ENCODE measurements at regions not wholly inside any gene's neighbourhood (a gene's known extent, or its start where the extent isn't known, plus 50 kb on each side); places are given as distances from the start of the nearest gene placed in this dataset.

DNA sequence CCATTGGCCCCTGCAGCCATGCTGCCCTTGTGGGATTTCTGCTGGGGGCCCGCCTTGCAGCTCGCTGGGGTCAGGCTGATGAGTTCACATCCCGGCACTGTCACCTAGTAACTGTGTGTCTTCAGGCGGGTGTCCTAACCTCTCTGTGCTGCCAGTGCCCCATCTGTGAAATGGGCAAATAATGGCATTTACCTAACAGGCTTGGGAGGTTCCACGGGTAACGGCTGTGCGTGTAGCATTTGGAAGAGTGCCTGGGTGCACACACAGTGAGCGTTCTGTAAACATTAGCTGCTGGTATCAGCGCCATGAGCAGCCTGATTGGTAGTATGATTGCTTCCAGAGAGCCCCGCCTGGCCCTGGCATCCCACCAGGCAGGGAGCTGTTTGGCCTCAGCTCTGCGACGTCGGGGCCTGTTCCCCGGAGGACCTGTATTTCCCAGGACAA lies 167.3 kb upstream of the GSE1 start:
- Histone ChIP-seq H3K27me3 (ENCODE audit: insufficient read depth, low read depth, low read length) (no peaks in the 10 kb centered on the region), H3K4me3 (ENCODE audit: low read length) (no peak overlapping the region), H3K9ac (ENCODE audit: low read length) (peak overlapping the region; percentile 52), H3K4me2 (ENCODE audit: low read length) (no peak overlapping the region), H3K9me2 (ENCODE audit: insufficient read depth, low read length) (no peaks in the 10 kb centered on the region), H3F3A (ENCODE audit: insufficient read depth, low read length, poor library complexity, severe bottlenecking) (no peaks in the 10 kb centered on the region), H4K20me1 (ENCODE audit: insufficient read depth) (no peaks in the 10 kb centered on the region), H3K27ac (ENCODE audit: low read length) (peak overlapping the region; percentile 65), H3K79me2 (replicated peaks; ENCODE audit: insufficient read depth, low read length) (no peaks in the 10 kb centered on the region), H3K9me3 (ENCODE audit: low read length) (no peaks in the 10 kb centered on the region), H2AFZ (ENCODE audit: low read depth, low read length) (no peak overlapping the region), H3K36me3 (ENCODE audit: insufficient read depth, low read length) (no peaks in the 10 kb centered on the region)
- TF ChIP-seq, protein P1, sequence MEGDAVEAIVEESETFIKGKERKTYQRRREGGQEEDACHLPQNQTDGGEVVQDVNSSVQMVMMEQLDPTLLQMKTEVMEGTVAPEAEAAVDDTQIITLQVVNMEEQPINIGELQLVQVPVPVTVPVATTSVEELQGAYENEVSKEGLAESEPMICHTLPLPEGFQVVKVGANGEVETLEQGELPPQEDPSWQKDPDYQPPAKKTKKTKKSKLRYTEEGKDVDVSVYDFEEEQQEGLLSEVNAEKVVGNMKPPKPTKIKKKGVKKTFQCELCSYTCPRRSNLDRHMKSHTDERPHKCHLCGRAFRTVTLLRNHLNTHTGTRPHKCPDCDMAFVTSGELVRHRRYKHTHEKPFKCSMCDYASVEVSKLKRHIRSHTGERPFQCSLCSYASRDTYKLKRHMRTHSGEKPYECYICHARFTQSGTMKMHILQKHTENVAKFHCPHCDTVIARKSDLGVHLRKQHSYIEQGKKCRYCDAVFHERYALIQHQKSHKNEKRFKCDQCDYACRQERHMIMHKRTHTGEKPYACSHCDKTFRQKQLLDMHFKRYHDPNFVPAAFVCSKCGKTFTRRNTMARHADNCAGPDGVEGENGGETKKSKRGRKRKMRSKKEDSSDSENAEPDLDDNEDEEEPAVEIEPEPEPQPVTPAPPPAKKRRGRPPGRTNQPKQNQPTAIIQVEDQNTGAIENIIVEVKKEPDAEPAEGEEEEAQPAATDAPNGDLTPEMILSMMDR (IDR thresholded peaks at IDR 0.05; ENCODE audit: poor library complexity, severe bottlenecking), result no peak
- TF ChIP-seq SMC3 (conservative IDR thresholded peaks at IDR 0.05; ENCODE audit: poor library complexity), result no peak
- no peak for TF ChIP-seq RAD21 (conservative IDR thresholded peaks at IDR 0.05)
- no peak for TF ChIP-seq EP300 (conservative IDR thresholded peaks at IDR 0.05; ENCODE audit: poor library complexity, severe bottlenecking)
- no peak for TF ChIP-seq MXI1 (conservative IDR thresholded peaks at IDR 0.05; ENCODE audit: poor library complexity, severe bottlenecking)
- TF ChIP-seq POLR2AphosphoS5 (IDR thresholded peaks at IDR 0.05), result no peak
- TF ChIP-seq TAF1 (IDR thresholded peaks at IDR 0.05; ENCODE audit: low read depth), result no peak
- TF ChIP-seq, protein P2, sequence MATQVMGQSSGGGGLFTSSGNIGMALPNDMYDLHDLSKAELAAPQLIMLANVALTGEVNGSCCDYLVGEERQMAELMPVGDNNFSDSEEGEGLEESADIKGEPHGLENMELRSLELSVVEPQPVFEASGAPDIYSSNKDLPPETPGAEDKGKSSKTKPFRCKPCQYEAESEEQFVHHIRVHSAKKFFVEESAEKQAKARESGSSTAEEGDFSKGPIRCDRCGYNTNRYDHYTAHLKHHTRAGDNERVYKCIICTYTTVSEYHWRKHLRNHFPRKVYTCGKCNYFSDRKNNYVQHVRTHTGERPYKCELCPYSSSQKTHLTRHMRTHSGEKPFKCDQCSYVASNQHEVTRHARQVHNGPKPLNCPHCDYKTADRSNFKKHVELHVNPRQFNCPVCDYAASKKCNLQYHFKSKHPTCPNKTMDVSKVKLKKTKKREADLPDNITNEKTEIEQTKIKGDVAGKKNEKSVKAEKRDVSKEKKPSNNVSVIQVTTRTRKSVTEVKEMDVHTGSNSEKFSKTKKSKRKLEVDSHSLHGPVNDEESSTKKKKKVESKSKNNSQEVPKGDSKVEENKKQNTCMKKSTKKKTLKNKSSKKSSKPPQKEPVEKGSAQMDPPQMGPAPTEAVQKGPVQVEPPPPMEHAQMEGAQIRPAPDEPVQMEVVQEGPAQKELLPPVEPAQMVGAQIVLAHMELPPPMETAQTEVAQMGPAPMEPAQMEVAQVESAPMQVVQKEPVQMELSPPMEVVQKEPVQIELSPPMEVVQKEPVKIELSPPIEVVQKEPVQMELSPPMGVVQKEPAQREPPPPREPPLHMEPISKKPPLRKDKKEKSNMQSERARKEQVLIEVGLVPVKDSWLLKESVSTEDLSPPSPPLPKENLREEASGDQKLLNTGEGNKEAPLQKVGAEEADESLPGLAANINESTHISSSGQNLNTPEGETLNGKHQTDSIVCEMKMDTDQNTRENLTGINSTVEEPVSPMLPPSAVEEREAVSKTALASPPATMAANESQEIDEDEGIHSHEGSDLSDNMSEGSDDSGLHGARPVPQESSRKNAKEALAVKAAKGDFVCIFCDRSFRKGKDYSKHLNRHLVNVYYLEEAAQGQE (IDR thresholded peaks at IDR 0.05; ENCODE audit: borderline replicate concordance), result no peak
- no peak for TF ChIP-seq EZH2 (IDR thresholded peaks at IDR 0.05; ENCODE audit: borderline replicate concordance, insufficient read depth, low read length, poor library complexity, severe bottlenecking)

DNA sequence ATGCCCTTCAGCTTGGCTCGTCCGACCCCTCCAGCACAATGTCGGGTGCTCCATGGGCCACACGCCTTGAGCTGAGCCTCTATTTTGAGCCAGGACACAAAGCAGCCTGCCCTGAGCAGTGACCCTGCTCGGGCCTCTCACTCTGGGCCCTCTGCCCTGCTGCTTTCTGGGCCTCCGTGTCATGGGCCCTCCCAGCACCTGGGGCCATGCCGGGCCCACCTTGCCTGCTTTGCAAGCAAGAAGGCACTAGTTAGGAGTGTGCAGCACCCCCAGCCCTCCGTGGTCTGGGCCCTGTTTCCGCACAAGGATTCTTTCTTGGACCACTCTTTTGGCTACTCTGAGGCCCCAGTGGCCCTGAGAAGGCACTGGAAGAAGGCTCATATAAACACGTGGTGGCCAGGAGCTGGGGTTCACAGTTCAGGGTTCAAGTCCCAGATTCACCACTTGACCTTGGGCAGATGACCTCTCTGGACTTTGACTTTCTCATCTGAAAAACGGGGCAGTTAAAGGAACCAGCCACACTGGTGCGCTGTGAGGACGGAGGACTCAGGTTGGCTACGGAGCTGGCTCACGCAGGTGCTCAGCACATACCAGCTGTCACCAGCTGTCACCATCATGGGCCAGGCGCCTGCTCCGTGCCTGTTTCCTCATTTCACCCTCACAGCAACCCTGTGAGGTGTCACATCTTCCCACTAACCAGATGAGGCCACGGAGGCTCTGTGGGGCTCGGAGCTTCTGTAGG lies 166.0 kb upstream of the GSE1 start:
- no peak overlapping the region for H3K27ac ChIP-seq (ENCODE audit: low read length)
- no peak overlapping the region for H3K4me2 ChIP-seq (ENCODE audit: low read length)
- H3F3A ChIP-seq (ENCODE audit: insufficient read depth, low read length, poor library complexity, severe bottlenecking), result no peaks in the 10 kb centered on the region
- H4K20me1 ChIP-seq (ENCODE audit: insufficient read depth), result no peaks in the 10 kb centered on the region
- TF ChIP-seq TAF1 (IDR thresholded peaks at IDR 0.05; ENCODE audit: low read depth), result no peak
- no peak for TF ChIP-seq RAD21 (conservative IDR thresholded peaks at IDR 0.05)
- no peak for TF ChIP-seq SMC3 (conservative IDR thresholded peaks at IDR 0.05; ENCODE audit: poor library complexity)
- TF ChIP-seq POLR2AphosphoS5 (IDR thresholded peaks at IDR 0.05), result no peak
- TF ChIP-seq, protein P1 (IDR thresholded peaks at IDR 0.05; ENCODE audit: poor library complexity, severe bottlenecking), result no peak
- TF ChIP-seq EP300 (conservative IDR thresholded peaks at IDR 0.05; ENCODE audit: poor library complexity, severe bottlenecking), result no peak
- no peak for TF ChIP-seq EZH2 (IDR thresholded peaks at IDR 0.05; ENCODE audit: borderline replicate concordance, insufficient read depth, low read length, poor library complexity, severe bottlenecking)
- no peak for TF ChIP-seq MXI1 (conservative IDR thresholded peaks at IDR 0.05; ENCODE audit: poor library complexity, severe bottlenecking)
- TF ChIP-seq, protein P2 (IDR thresholded peaks at IDR 0.05; ENCODE audit: borderline replicate concordance), result no peak
- H3K36me3 ChIP-seq (ENCODE audit: insufficient read depth, low read length), result no peaks in the 10 kb centered on the region
- H3K9ac ChIP-seq (ENCODE audit: low read length), result no peak overlapping the region
- H3K27me3 ChIP-seq (ENCODE audit: insufficient read depth, low read depth, low read length), result no peaks in the 10 kb centered on the region
- H3K4me3 ChIP-seq (ENCODE audit: low read length), result no peak overlapping the region
- H3K9me3 ChIP-seq (ENCODE audit: low read length), result no peaks in the 10 kb centered on the region
- H2AFZ ChIP-seq (ENCODE audit: low read depth, low read length), result no peak overlapping the region
- H3K9me2 ChIP-seq (ENCODE audit: insufficient read depth, low read length), result no peaks in the 10 kb centered on the region
- no peaks in the 10 kb centered on the region for H3K79me2 ChIP-seq (replicated peaks; ENCODE audit: insufficient read depth, low read length)
